ENCODE measurements at regions not wholly inside any gene's neighbourhood (a gene's known extent, or its start where the extent isn't known, plus 50 kb on each side); places are given as distances from the start of the nearest gene placed in this dataset.

DNA sequence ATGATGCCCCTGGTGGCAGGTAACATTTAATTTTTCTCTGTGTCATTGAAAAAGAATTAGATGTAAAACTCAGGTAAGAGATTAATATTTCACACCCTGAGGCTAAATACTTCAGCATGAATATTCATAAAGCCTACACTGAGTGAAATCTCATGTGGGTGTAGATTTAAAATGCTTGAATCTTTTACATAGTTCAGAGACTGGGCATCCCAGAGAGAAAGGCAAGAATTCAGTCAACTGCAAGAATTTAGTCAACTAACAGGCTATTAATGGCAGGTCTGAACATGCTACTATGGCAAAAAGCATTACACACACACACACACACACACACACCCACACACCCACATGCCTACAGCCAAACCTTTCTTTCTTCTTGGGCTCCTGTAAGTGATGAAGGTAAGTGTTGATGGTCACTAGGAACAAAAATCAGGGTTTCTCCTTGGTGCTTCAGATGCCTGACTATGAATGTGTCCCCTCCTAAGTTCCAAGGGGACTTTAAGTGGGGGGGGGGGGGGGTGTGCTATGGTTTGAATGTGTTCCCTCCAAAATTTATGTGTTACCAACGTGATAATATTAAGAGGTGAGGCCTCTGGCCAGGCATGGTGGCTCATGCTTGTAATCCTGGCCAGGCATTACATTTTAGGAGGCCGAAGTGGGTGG is 63.7 kb upstream of the PSMD7 start:
- no peak for DNase-seq

GRCh38 chr16:74230126-74230525 is 66.5 kb upstream of the PSMD7 start:
- no peak for DNase-seq

GRCh38 chr16:74226338-74226954 is 70.2 kb upstream of the PSMD7 start:
- no peak for DNase-seq

- no peak for DNase-seq
Measured at GRCh38 chr16:74224828-74225612, 71.6 kb upstream of the PSMD7 start.

- no peak for DNase-seq
Measured at GRCh38 chr16:74221828-74222227, 74.8 kb upstream of the PSMD7 start.

DNA sequence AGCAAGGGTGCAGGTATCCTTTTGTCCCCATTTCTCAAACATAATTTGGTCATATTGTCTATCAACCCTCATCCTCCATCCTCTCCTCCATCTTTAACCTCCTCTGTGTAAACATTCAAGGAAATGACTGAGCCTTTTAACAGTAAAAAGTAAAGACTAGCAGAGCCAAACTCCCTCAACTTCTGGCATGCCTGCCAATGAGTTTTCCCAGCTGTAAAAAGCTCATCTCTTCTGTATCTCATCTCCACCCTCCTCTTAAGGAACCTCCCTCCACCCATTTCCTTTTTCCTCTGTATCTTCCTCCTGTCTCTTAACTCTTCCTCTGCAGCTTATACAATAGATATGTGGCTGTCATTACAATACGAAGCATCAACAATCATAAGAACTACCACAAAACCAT is 76.9 kb upstream of the PSMD7 start:
- DNase-seq: no peak

DNA sequence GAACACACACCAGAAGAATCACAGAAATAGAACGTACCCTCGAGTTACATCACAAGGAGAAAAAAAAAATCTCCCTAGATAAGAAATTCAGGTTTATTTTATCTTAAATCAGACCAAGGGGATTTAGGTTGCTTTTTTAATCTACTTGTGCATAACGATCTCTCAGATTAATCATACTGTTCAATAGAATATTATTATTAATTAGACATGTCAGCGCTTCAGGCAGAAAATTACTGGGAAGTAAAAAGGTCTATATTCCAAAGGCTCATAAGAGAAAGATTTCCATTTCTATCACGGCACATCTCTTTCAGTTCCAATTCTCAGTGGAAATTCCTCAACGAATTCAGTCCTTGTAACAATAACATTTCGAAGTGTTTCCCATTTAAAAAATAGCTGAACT is 77.7 kb upstream of the PSMD7 start:
- no peak for DNase-seq

GRCh38 chr16:74216319-74216718 is 80.3 kb upstream of the PSMD7 start:
- DNase-seq: no peak

- DNase-seq: no peak
Measured at GRCh38 chr16:74215249-74215648, 81.4 kb upstream of the PSMD7 start.

DNA sequence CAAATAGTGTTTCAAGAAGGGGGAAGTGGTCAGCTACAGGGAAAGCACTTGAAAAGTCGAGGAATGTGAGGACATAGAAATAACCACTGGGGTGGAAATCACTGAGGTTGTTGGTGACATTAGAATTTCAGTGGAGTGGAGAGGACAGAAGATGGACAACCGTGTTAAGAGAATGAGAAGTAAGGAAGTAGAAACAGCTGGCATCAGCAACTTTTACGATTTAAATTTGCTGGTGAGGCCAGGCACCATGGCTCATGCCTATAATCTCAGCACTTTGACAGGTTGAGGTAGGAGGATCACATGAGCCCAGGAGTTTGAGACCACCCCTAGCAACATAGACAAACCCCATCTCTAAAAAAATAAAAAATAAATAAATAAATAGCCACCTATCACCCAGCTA is 83.2 kb upstream of the PSMD7 start:
- DNase-seq: no peak

DNA sequence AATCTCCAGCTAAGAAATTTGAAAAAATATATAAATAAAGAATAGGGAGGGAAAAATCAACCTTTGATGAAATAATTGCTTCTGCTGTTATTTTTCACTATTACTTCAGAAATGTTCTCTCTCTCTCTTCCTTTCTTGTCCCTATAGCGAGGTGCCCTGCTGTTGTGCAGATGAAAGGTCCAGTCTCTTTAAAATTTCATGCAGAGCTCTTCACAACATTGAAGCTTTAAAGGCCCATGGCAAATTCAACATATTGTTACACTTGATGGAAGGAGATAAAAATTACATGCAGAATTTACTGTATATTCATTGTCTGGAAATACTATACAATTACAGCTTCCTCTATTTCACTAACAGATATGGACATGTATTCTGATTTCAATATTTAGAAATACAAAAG is 86.4 kb upstream of the PSMD7 start:
- no peak for DNase-seq

- no peak for DNase-seq
Measured at GRCh38 chr16:74202009-74202408, 94.6 kb upstream of the PSMD7 start.

DNA sequence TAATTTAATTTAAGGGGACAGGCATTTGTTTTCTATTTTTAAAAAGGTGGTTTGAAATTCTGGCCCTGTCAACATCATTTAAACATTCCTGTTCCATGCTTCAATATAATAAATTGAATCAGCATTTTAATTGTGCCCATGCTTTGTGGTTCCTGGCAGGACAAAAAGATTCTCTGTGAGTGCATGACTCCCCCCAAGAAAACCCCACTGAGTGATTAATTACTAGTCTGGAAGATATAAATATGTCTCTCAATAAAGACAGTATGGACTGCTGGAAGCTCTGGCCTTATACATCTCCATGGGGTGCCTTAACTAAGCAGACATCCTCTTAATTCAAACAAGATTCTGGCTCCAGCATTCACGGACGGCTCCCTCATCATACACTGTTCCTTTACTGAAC is 95.0 kb upstream of the PSMD7 start:
- no peak for DNase-seq

DNA sequence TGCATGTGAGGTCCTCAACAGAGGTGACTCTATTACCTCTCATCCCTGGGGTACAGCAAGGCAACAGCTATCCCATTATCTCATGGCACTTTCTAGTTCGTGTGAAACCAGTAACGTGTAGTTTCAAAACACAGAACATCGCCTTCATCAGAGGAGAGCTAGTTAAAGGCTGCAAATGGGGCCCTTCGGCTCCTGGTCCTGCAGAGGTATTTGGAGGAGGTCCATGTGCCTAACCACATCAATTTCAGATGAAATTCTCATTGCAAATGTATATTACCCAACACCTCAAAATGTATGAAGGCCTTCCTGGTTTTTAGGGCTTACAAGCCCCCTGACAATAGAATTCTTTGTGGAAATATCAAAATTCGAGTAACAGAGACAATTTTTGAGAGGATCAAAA is 95.7 kb upstream of the PSMD7 start:
- DNase-seq: no peak

- no peak for DNase-seq
Measured at GRCh38 chr16:74199842-74200124, 96.8 kb upstream of the PSMD7 start.

- DNase-seq: no peak
Measured at GRCh38 chr16:74199066-74199841, 97.4 kb upstream of the PSMD7 start.

DNA sequence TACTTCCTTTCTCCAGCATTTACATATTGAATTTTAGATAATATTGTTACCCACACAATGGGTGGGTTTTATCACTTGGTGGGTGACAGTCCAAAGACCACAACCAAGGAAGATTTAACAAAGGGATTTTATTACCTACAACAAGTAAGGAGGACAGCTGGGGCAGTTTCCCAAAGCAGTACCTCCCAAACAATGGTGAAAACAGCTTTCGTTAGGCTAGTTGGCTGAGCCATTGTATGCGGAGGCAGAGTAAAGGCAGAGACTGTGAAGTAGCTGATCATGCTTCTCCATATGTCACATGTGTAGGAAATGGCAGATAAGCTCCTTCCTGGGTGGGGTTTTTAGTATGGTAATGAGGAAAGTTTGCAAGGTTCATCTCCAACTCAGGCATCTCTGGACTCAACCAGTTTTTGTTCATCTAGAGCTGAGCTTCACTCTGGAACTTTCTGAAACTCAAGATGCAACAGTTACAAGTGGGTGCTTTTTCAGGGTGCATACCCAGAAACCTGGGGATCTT is 104.3 kb upstream of the PSMD7 start:
- DNase-seq: no peak

DNA sequence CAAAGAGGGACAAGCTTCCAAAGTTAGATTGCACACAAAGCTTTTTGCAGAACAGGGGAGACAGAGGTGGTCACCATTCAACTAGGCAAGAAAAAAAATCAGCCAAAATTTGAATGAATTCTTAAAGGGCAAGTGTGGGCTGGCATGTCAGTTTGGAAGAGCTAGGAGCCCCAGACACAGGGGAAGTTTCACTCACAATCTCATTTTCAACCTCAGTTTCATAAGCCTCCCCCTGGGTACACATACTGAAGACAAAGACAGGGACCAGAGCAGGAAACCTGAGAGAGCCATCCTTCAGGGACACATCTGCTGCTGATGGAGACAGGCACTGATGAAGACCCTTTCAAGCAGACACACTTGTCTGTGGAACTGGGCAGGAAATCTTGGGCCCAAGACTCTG is 106.3 kb upstream of the PSMD7 start:
- no peak for DNase-seq

- DNase-seq: no peak
Measured at GRCh38 chr16:74188856-74189255, 107.8 kb upstream of the PSMD7 start.

GRCh38 chr16:74186561-74186971 is 110.0 kb upstream of the PSMD7 start:
- DNase-seq: no peak

GRCh38 chr16:74184839-74185238 is 111.8 kb upstream of the PSMD7 start:
- DNase-seq: no peak

DNA sequence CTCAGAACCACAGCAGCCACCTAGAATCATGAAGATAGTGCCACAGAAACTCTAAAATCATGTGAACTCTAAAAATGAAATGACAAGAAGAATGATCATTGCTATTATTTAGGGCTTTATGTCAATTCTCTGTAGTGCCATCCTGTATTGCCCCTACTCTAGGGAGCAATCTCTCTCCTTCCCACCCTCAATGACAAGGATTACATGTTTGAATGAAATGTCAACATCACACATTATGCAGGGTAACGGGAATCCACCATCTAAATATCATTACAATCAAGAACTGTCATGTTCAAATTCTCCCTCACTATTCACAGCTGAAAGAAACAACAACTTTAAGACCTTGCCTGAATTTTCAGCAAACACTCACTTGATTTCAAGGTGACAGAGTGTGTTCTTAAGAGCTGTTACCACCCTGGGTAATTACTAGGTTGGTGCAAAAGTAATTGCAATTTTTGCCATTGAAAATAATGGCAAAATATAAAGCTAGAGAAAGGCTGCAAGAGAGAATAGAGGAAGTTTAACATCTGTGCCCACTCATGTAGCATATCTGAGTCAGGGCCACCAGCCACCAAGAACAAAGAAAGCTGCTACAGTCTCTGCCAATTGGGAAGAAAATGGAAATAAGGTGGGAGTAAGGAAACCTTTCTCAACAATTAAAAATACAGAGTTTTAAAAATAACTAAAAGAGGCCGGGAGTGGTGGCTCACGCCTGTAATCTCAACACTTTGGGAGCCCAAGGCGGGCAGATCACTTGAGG is 112.8 kb upstream of the PSMD7 start:
- no peak for DNase-seq

All from stimulated activated naive CD4-positive, alpha-beta T cell treated with Interleukin-2 at 50 U/mL for 16 hours (primary cell).